Natural killer cell treated with Interleukin-12 subunit alpha and Interleukin-12 subunit beta and Interleukin-15 and Interleukin-18, amount 100 ng/mL, for 72 hours (primary cell): ENCODE measurements at regions not wholly inside any gene's neighbourhood (a gene's known extent, or its start where the extent isn't known, plus 50 kb on each side); places are given as distances from the start of the nearest gene placed in this dataset.
A peak's percentile ranks its signal among the peaks of the same experiment; 100 is the strongest.
"Not testable (repeated sequence)": the region's sequence is repeated elsewhere in the genome, so short reads cannot be mapped to it uniquely, and the experiment has no call there.

Experiments used
- ATAC-seq, 2 donors: fragments of 150-1000 bp; cut with Tn5 transposase in 1 of 2; sonication (Bioruptor Pico), chemical (Tn5 transposase) in 1 of 2; 2 replicates each; pipeline ENCODE4 v1.10.0; 2021
- DNase-seq: peaks from one replicate; pipeline ENCODE4 v3.0.0; 2022; ENCODE audit warnings: low spot score
- H3K27ac Mint-ChIP-seq, 2 donors: 1 replicate in 1 of 2; 2 replicates in 1 of 2; pipeline ENCODE4 v1.8.0; 2022; ENCODE audit warnings: mixed read lengths in 2 of 2, mild to moderate bottlenecking in 1 of 2, moderate library complexity in 1 of 2
- H3K27me3 Mint-ChIP-seq, 2 donors: 1 replicate in 1 of 2; 2 replicates in 1 of 2; pipeline ENCODE4 v1.8.0; 2022; ENCODE audit warnings: mixed read lengths in 2 of 2
- H3K36me3 Mint-ChIP-seq: one replicate; pipeline ENCODE4 v1.8.0; 2022; ENCODE audit warnings: mixed read lengths
- H3K4me1 Mint-ChIP-seq, 2 donors: 1 replicate in 1 of 2; 2 replicates in 1 of 2; pipeline ENCODE4 v1.8.0; 2022; ENCODE audit warnings: low read depth in 2 of 2, mixed read lengths in 2 of 2, mild to moderate bottlenecking in 1 of 2
- H3K4me3 Mint-ChIP-seq: one replicate; pipeline ENCODE4 v1.8.0; 2022; ENCODE audit warnings: mixed read lengths
- H3K9me3 Mint-ChIP-seq: 2 replicates; pipeline ENCODE4 v1.8.0; 2022; ENCODE audit warnings: mixed read lengths

GRCh38 chrX:87874043-87874442 lies 356.4 kb downstream of the KLHL4 start:
- Mint-ChIP-seq H3K36me3 (no peaks in the 10 kb centered on the region), H3K27ac (no peak overlapping the region), H3K4me1 (no peaks in the 10 kb centered on the region), H3K27me3 (no peaks in the 10 kb centered on the region), H3K9me3 (peaks cover 9% of the 10 kb centered on the region), H3K4me3 (peak overlapping the region; percentile 9)
- DNase-seq (no peak), ATAC-seq (no peak)

GRCh38 chrX:87878926-87879325 lies 361.3 kb downstream of the KLHL4 start:
- Mint-ChIP-seq H3K4me1 (no peaks in the 10 kb centered on the region), H3K27me3 (no peaks in the 10 kb centered on the region), H3K36me3 (no peaks in the 10 kb centered on the region), H3K9me3 (peaks cover 4% of the 10 kb centered on the region), H3K4me3 (no peak overlapping the region), H3K27ac (no peak overlapping the region)
- no peak for ATAC-seq
- DNase-seq: no peak

- no peak overlapping the region for H3K4me3 Mint-ChIP-seq
- no peak overlapping the region for H3K27ac Mint-ChIP-seq
- H3K27me3 Mint-ChIP-seq: no peaks in the 10 kb centered on the region
- H3K4me1 Mint-ChIP-seq: no peaks in the 10 kb centered on the region
- no peaks in the 10 kb centered on the region for H3K9me3 Mint-ChIP-seq
- no peaks in the 10 kb centered on the region for H3K36me3 Mint-ChIP-seq
- DNase-seq (no peak), ATAC-seq (no peak)
Observed at GRCh38 chrX:87890437-87890836, 372.8 kb downstream of the KLHL4 start.

GRCh38 chrX:87895421-87895820 lies 377.8 kb downstream of the KLHL4 start:
- no peak overlapping the region for H3K4me3 Mint-ChIP-seq
- H3K9me3 Mint-ChIP-seq: no peaks in the 10 kb centered on the region
- H3K27me3 Mint-ChIP-seq: no peaks in the 10 kb centered on the region
- no peak for ATAC-seq
- H3K36me3 Mint-ChIP-seq: no peaks in the 10 kb centered on the region
- H3K27ac Mint-ChIP-seq: no peak overlapping the region
- no peaks in the 10 kb centered on the region for H3K4me1 Mint-ChIP-seq
- DNase-seq: no peak

- H3K4me1 Mint-ChIP-seq: peaks cover 0 to 4% of the 10 kb centered on the region in 2 donors
- no peaks in the 10 kb centered on the region for H3K36me3 Mint-ChIP-seq
- H3K27me3 Mint-ChIP-seq: no peaks in the 10 kb centered on the region
- no peaks in the 10 kb centered on the region for H3K9me3 Mint-ChIP-seq
- H3K27ac Mint-ChIP-seq: no peak overlapping the region
- no peak for DNase-seq
- ATAC-seq: no peak
- no peak overlapping the region for H3K4me3 Mint-ChIP-seq
Observed at GRCh38 chrX:87896057-87896456, 378.5 kb downstream of the KLHL4 start.

GRCh38 chrX:87900320-87900908 lies 382.8 kb downstream of the KLHL4 start:
- no peaks in the 10 kb centered on the region for H3K36me3 Mint-ChIP-seq
- no peak overlapping the region for H3K4me3 Mint-ChIP-seq
- H3K4me1 Mint-ChIP-seq: peaks cover 0 to 6% of the 10 kb centered on the region in 2 donors
- peak in 1 of 2 donors; percentile 81 for ATAC-seq
- no peaks in the 10 kb centered on the region for H3K9me3 Mint-ChIP-seq
- peak overlapping the region; percentile 28 to 66 for H3K27ac Mint-ChIP-seq
- no peak for DNase-seq
- H3K27me3 Mint-ChIP-seq: no peaks in the 10 kb centered on the region

GRCh38 chrX:87901060-87901459 lies 383.5 kb downstream of the KLHL4 start:
- Mint-ChIP-seq H3K9me3 (no peaks in the 10 kb centered on the region), H3K4me3 (no peak overlapping the region), H3K36me3 (no peaks in the 10 kb centered on the region), H3K27ac (peak overlapping the region; percentile 28 to 66), H3K27me3 (no peaks in the 10 kb centered on the region), H3K4me1 (peaks cover 0 to 6% of the 10 kb centered on the region in 2 donors)
- DNase-seq (no peak), ATAC-seq (no peak)

- H3K27me3 Mint-ChIP-seq: no peaks in the 10 kb centered on the region
- H3K27ac Mint-ChIP-seq: no peak overlapping the region
- ATAC-seq: peak in 1 of 2 donors; percentile 24
- H3K4me1 Mint-ChIP-seq: no peaks in the 10 kb centered on the region
- no peak for DNase-seq
- no peak overlapping the region for H3K4me3 Mint-ChIP-seq
- H3K36me3 Mint-ChIP-seq: no peaks in the 10 kb centered on the region
- peaks cover 3% of the 10 kb centered on the region for H3K9me3 Mint-ChIP-seq
Observed at GRCh38 chrX:87914726-87915125, 397.1 kb downstream of the KLHL4 start.

GRCh38 chrX:87924619-87925018 lies 407.0 kb downstream of the KLHL4 start:
- DNase-seq: no peak
- no peaks in the 10 kb centered on the region for H3K4me1 Mint-ChIP-seq
- H3K27me3 Mint-ChIP-seq: no peaks in the 10 kb centered on the region
- ATAC-seq: no peak
- no peak overlapping the region for H3K27ac Mint-ChIP-seq
- peaks cover 7% of the 10 kb centered on the region for H3K36me3 Mint-ChIP-seq
- H3K9me3 Mint-ChIP-seq: no peaks in the 10 kb centered on the region
- no peak overlapping the region for H3K4me3 Mint-ChIP-seq

GRCh38 chrX:87941841-87942240 lies 424.2 kb downstream of the KLHL4 start:
- no peaks in the 10 kb centered on the region for H3K27me3 Mint-ChIP-seq
- H3K4me3 Mint-ChIP-seq: no peak overlapping the region
- H3K4me1 Mint-ChIP-seq: no peaks in the 10 kb centered on the region
- ATAC-seq: no peak
- peaks cover 3% of the 10 kb centered on the region for H3K9me3 Mint-ChIP-seq
- H3K36me3 Mint-ChIP-seq: no peaks in the 10 kb centered on the region
- H3K27ac Mint-ChIP-seq: no peak overlapping the region
- no peak for DNase-seq

- Mint-ChIP-seq H3K4me1 (no peaks in the 10 kb centered on the region), H3K9me3 (peaks cover 3% of the 10 kb centered on the region), H3K27ac (no peak overlapping the region), H3K27me3 (no peaks in the 10 kb centered on the region), H3K4me3 (no peak overlapping the region), H3K36me3 (no peaks in the 10 kb centered on the region)
- ATAC-seq (no peak), DNase-seq (no peak)
Observed at GRCh38 chrX:87961471-87961870, 443.9 kb downstream of the KLHL4 start.

GRCh38 chrX:87968118-87968517 lies 450.5 kb downstream of the KLHL4 start:
- H3K9me3 Mint-ChIP-seq: peaks cover 6% of the 10 kb centered on the region
- H3K4me3 Mint-ChIP-seq: no peak overlapping the region

GRCh38 chrX:87972121-87972520 lies 454.5 kb downstream of the KLHL4 start:
- not testable (repeated sequence) for ATAC-seq, H3K27me3 Mint-ChIP-seq, DNase-seq, H3K36me3 Mint-ChIP-seq, H3K27ac Mint-ChIP-seq, H3K9me3 Mint-ChIP-seq, H3K4me3 Mint-ChIP-seq, H3K4me1 Mint-ChIP-seq

More at GRCh38 chrX:87968118-87968517, 450.5 kb downstream of the KLHL4 start:
- H3K27ac Mint-ChIP-seq: no peak overlapping the region
- DNase-seq (no peak), ATAC-seq (no peak)
- H3K4me1 Mint-ChIP-seq: no peaks in the 10 kb centered on the region
- no peaks in the 10 kb centered on the region for H3K27me3 Mint-ChIP-seq
- no peaks in the 10 kb centered on the region for H3K36me3 Mint-ChIP-seq

- Mint-ChIP-seq H3K36me3 (no peaks in the 10 kb centered on the region), H3K27me3 (no peaks in the 10 kb centered on the region), H3K4me3 (no peak overlapping the region), H3K27ac (no peak overlapping the region), H3K9me3 (peaks cover 3% of the 10 kb centered on the region), H3K4me1 (no peaks in the 10 kb centered on the region)
- DNase-seq (no peak), ATAC-seq (no peak)
Observed at GRCh38 chrX:87975365-87975764, 457.8 kb downstream of the KLHL4 start.

- H3K27me3 Mint-ChIP-seq, DNase-seq, H3K4me3 Mint-ChIP-seq, H3K4me1 Mint-ChIP-seq, ATAC-seq, H3K36me3 Mint-ChIP-seq, H3K27ac Mint-ChIP-seq: not testable (repeated sequence)
- H3K9me3 Mint-ChIP-seq: peaks cover 16% of the 10 kb centered on the region
Observed at GRCh38 chrX:88007873-88008272, 490.3 kb downstream of the KLHL4 start.
